ENCODE measurements at regions not wholly inside any gene's neighbourhood (a gene's known extent, or its start where the extent isn't known, plus 50 kb on each side); places are given as distances from the start of the nearest gene placed in this dataset.

- ATAC-seq (no peak), DNase-seq (ENCODE audit: low read depth in 1 of 2, low spot score in 1 of 2) (no peak), FAIRE-seq (no peak)
- 73% methylated on average over 3 of the region's 3 CpGs for WGBS (ENCODE audit: missing lambda C conversion rate)
- H3K27ac ChIP-seq, result no peak overlapping the region
- H3K4me2 ChIP-seq, result no peak overlapping the region
- no peaks in the 10 kb centered on the region for H3K4me1 ChIP-seq
- CTCF ChIA-PET, result interaction anchor here (0.5 to 2.0 kb wide), 7 partner anchors 11 to 276 kb away, joined by 3 to 6 read pairs (median 3); partner anchors contain the start of gene FGF18
- H3K4me3 ChIP-seq, result no peak overlapping the region
- TF ChIP-seq RFX5 (IDR thresholded peaks at IDR 0.05), result no peak
- H3K9me3 ChIP-seq, result no peaks in the 10 kb centered on the region
- POLR2A ChIA-PET, result no interaction called here
Measured at GRCh38 chr5:171632616-171633015, 153.0 kb upstream of the SMIM23 start.

GRCh38 chr5:171633776-171634470 lies 151.7 kb upstream of the SMIM23 start:
- TF ChIP-seq CBX8 (IDR thresholded peaks at IDR 0.05), result no peak
- no peak for TF ChIP-seq EP300 (IDR thresholded peaks at IDR 0.05)
- TF ChIP-seq JUNB (IDR thresholded peaks at IDR 0.05), result no peak
- TF ChIP-seq CTCF (IDR thresholded peaks at IDR 0.05), result no peak
- no peak for TF ChIP-seq CBX2 (IDR thresholded peaks at IDR 0.05; ENCODE audit: borderline replicate concordance, low read depth)
- TF ChIP-seq ESRRA (IDR thresholded peaks at IDR 0.05; ENCODE audit: borderline replicate concordance, low read length), result no peak
- TF ChIP-seq NFE2L2 (conservative IDR thresholded peaks at IDR 0.05; ENCODE audit: low read length), result no peak
- TF ChIP-seq RARB (CRISPR knock-in tag; IDR thresholded peaks at IDR 0.05), result no peak
- ChIA-PET CTCF (interaction anchor here (1.4 to 1.9 kb wide), 2 partner anchors 212 to 274 kb away, joined by 3 to 5 read pairs; no protein-coding TSS in a partner anchor), POLR2A (no interaction called here)
- H3K9me3 ChIP-seq, result no peaks in the 10 kb centered on the region
- H3K27ac ChIP-seq, result no peak overlapping the region
- no peaks in the 10 kb centered on the region for H3K4me1 ChIP-seq
- 64% methylated on average over 7 of the region's 7 CpGs for WGBS (ENCODE audit: missing lambda C conversion rate)
- H3K4me2 ChIP-seq, result no peak overlapping the region
- ATAC-seq (no peak), DNase-seq (ENCODE audit: low read depth in 1 of 2, low spot score in 1 of 2) (no peak), FAIRE-seq (no peak)
- H3K4me3 ChIP-seq, result no peak overlapping the region

- Histone ChIP-seq H3K4me3 (no peak overlapping the region), H3K4me1 (no peaks in the 10 kb centered on the region), H3K4me2 (no peak overlapping the region), H3K27ac (no peak overlapping the region), H3K9me3 (no peaks in the 10 kb centered on the region)
- FAIRE-seq (no peak), DNase-seq (ENCODE audit: low read depth in 1 of 2, low spot score in 1 of 2) (no peak), ATAC-seq (no peak)
- ChIA-PET POLR2A (no interaction called here), CTCF (interaction anchor here (0.9 to 1.9 kb wide), 4 partner anchors 11 to 274 kb away, joined by 3 to 5 read pairs (median 3); no protein-coding TSS in a partner anchor)
- TF ChIP-seq MAFK (IDR thresholded peaks at IDR 0.05; ENCODE audit: partially characterized antibody), result no peak
- no peak for TF ChIP-seq JUNB (IDR thresholded peaks at IDR 0.05)
- TF ChIP-seq HOXB13 (CRISPR knock-in tag; IDR thresholded peaks at IDR 0.05; ENCODE audit: low read depth), result no peak
- no peak for TF ChIP-seq ELK1 (IDR thresholded peaks at IDR 0.05; ENCODE audit: low read depth, low read length)
- no peak for TF ChIP-seq KDM1A (IDR thresholded peaks at IDR 0.05; ENCODE audit: low read depth)
- no peak for TF ChIP-seq SREBF2 (IDR thresholded peaks at IDR 0.05)
- TF ChIP-seq ATOH8 (CRISPR knock-in tag; IDR thresholded peaks at IDR 0.05; ENCODE audit: low read depth), result no peak
- no peak for TF ChIP-seq CHD4 (IDR thresholded peaks at IDR 0.05; ENCODE audit: borderline replicate concordance)
- no peak for TF ChIP-seq HEYL (CRISPR knock-in tag; IDR thresholded peaks at IDR 0.05)
- TF ChIP-seq PBX3 (IDR thresholded peaks at IDR 0.05), result no peak
- no peak for TF ChIP-seq KDM5A (IDR thresholded peaks at IDR 0.05)
- TF ChIP-seq REST (IDR thresholded peaks at IDR 0.05), result no peak
- no peak for TF ChIP-seq RARB (CRISPR knock-in tag; IDR thresholded peaks at IDR 0.05)
- TF ChIP-seq EP300 (IDR thresholded peaks at IDR 0.05), result no peak
- no peak for TF ChIP-seq HOXA7 (CRISPR knock-in tag; IDR thresholded peaks at IDR 0.05)
Measured at GRCh38 chr5:171634511-171634910, 151.1 kb upstream of the SMIM23 start.
